ENCODE measurements at regions not wholly inside any gene's neighbourhood (a gene's known extent, or its start where the extent isn't known, plus 50 kb on each side); places are given as distances from the start of the nearest gene placed in this dataset.

GRCh38 chr1:244138399-244138798 lies 87.3 kb downstream of the ZBTB18 start:
- no peak for TF ChIP-seq CTCF (IDR thresholded peaks at IDR 0.05)
- TF ChIP-seq POLR2A (IDR thresholded peaks at IDR 0.05) = no peak
